Islet of Langerhans (tissue), 1 donor: ENCODE measurements at regions not wholly inside any gene's neighbourhood (a gene's known extent, or its start where the extent isn't known, plus 50 kb on each side); places are given as distances from the start of the nearest gene placed in this dataset.

Experiments used
- FAIRE-seq: peaks from one replicate; lab custom pipeline; 2011; peaks lifted over from hg19 to GRCh38; lab: Jason Lieb, UNC

DNA sequence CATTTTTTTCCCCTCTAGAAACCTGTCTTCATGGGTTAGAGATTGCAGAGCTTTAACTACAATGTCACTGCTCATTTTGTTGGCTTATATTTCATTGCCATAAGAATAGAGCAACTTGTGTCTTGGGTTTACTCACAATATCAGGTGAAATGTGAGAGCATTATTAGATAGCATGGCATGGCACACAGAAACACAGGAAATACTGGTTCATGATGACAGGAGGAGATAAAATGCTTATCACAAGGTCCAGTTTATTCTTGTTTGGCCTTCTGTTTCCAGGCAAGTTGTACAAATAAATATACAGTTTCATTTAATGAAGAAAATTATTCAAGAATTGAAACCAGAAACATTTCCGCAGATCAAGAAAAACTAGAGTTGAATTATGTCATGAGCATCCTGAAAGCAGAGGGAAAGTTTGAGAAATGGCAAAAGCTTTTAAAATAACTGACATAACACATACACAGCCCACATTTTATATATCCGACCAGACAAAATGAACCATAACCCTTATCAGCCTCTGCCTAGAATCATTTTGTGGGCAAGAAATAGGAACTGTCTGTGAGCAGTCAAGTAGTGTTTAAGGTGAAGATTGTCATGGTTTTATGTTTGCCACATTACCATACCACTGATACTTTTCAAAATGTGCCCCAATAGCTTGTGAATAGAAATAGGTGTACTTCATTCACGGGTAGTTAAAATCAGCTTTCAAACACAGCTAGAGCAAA, 297.9 kb upstream of the ARGLU1 start:
- FAIRE-seq: no peak

DNA sequence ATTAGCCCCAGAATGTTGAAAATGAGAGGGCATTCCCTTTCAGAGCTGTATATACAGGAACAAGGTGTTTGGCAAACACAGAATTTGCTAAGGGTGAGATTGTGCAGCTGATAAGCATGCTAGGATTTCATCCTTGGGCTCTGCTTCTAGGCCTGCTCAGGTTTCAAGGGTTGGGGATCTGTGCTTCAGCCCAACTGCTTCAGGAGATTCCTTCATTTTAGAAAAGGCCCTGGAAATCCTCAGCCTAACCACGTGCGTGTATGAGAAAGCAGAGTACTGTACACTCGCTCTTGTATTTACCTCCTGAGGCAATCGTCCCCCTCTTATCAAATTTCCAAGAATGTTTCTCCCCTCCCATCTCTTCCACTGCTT, 291.6 kb upstream of the ARGLU1 start:
- no peak for FAIRE-seq

DNA sequence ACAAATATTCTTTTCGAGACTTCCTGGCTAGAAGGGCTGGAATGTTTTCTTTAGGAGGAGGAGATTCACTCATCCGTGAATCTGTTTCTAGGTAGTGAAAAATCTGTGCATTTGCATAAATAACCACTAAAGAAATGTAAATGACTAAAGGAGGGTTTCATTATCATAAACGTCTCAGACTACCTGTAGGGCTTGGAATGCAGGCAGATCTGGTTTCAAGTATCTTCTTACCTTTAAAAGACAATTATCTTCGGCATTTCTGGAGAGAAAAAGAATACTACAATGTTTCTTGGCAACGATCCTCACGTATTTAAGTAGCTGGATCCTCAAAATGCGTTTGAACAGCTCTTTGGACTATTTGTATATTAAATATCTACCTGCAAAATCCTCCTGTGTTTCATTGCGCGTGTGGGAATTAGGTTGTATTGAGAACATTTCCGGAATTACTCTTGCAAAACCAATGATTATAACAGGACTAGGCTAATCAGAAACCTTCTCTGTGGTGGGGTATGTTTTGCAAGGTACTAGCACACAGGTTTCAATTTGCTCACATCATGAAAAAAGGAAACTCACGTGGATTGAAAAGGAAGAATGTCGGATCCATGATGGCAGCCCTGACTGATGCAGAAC, 291.1 kb upstream of the ARGLU1 start:
- no peak for FAIRE-seq

DNA sequence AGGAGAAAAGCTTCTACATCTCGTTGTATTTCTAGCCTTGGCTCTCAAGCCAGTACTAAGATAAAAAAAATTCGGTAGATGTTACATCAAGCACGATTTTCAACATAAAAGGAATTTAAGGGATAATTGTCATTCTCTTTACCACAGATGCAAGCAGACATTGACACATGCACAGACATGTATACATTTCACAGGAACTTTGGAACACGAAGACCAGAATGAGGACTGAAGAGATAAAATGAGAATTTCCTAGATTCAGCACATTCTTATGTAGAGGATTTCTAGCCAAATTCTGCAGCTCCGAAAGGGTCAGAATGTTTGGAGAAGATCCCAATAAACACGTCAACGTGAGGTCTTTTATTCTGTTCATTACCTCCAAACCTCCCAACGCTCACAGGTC, 284.5 kb upstream of the ARGLU1 start:
- FAIRE-seq: no peak

DNA sequence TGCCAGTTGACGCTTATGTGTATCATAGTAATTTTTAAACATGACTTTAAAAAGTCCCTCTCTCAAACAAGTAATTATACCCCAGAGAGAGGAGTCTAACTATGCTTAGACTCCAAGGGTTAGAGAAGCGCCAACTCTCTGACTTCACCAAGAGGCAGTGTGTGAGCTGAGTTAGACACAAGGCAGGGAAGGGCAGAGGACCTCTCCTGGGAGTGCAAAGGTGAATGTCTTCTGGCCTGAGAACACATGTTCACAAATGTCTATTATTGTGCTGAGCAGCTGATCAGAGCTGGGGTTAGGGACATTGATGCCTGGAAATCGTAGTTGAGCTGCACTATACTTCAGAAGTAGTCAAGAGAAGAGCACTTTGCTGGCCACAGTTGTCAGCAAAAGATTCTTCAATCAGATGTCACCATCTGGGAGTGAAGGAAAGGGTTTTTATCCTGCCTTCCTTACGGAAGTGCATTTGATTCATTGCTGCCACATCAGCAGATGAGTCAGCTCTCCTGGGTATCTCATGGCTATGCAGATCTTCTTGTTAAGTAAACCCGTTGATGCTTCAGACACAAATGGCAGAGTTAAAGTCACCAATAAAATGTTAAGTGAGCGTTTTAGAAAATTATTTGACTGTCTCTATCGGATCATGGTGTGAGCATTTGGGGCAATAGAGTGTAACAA, 283.2 kb upstream of the ARGLU1 start:
- no peak for FAIRE-seq

DNA sequence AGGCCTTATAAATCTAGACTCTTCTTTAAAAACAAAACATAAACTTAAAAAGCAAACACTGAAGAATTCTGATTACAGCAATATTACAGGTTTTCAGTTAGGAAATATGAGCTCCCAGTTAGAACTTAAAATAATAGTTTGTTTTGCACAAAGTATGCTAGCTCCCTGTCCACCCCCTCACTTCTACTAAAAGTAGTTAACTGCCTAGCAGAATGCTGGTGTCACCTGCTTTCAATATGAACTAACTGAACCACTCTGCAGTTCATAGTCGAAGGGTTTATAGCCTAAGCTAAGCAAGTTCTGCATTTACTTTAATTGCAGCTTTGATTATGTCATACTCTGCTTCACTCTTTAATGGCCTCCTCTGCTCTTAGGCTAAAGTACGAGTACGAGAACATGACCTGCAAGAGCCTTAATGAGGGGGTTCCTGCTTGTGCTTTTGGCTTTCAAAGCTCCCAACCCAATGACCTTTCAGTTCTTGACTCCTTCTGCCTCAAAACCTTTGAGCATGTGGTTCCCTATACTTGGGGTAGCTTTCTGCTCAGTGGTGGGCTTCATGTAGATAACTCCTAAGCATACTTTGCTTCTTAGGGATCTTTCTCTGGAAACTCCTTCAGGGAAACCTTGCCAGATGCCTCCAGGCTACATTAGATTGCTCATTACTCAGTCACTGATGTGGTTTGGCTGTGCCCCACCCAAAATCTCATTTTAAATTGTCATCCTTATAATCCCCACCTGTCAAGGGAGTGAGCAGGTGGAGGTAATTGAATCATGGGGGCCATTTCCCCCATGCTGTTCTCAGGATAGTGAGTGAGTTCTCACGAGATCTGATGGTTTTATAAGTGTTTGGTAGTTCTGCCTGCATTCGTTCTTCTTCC, 278.9 kb upstream of the ARGLU1 start:
- no peak for FAIRE-seq

DNA sequence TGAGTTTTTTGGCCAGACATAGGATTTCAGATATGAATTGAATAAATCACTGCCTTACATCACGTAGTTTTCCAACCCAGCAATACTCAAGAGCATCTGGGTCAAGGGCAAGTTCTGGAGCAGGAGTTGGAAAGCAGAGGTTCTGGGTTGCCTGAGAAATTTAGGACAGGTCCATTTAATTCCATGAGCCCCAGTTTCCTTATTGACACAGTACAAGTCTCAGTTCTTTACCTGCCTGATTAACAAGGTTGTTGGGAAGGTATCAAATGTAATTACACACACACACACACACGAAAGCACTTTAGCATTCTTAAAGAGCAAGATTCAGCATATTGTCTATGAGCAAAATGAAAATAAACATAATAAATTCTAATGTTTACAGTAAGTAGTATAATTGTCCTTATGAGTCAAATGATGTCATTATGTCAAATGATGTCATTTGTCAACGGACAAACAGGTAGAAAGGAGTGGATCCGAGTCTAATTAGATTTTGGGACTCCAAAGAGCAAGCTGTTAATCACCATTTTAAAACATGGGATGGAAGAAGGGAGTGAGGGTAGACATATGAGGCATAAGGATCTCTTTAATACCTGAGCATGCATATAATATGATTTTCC, 268.4 kb upstream of the ARGLU1 start:
- no peak for FAIRE-seq

DNA sequence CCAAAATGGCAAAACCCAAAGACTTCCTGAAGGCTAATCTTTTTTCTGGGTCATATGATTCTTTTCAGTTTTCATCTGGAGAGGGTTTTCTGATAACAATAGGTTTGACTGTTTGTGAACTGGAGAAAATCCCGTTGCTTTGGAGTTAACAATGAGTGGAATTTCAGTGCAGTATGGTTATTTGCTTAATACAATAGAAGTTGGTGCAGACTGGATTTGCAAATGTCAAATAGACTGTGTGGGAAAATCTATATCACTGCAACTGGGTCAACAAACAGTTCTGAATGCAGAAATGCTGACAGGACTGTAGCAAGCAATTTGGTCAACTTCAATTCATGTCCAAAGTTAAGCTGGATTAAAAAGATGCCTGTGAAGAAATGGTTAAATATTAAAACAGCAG, 267.5 kb upstream of the ARGLU1 start:
- FAIRE-seq: no peak

DNA sequence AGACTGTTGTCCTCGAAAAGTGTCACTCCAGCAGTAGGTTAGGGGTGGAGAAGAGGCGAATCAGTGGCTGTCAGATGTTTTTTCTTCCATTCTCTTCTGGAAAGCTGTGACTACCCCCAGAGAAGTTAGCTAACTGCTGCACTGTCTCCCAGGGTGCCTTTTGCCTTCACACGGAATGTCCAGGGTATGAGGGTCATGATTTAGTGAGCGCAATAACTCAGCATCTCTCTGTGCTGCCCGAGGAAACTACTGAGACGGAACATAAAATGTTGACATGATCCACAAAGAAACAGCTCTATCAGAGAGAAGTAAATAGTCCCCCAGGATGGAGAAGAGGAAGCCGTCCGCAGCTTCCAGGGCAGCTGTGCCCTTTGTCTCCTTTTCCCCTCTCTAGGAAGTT, 254.0 kb upstream of the ARGLU1 start:
- FAIRE-seq: no peak

DNA sequence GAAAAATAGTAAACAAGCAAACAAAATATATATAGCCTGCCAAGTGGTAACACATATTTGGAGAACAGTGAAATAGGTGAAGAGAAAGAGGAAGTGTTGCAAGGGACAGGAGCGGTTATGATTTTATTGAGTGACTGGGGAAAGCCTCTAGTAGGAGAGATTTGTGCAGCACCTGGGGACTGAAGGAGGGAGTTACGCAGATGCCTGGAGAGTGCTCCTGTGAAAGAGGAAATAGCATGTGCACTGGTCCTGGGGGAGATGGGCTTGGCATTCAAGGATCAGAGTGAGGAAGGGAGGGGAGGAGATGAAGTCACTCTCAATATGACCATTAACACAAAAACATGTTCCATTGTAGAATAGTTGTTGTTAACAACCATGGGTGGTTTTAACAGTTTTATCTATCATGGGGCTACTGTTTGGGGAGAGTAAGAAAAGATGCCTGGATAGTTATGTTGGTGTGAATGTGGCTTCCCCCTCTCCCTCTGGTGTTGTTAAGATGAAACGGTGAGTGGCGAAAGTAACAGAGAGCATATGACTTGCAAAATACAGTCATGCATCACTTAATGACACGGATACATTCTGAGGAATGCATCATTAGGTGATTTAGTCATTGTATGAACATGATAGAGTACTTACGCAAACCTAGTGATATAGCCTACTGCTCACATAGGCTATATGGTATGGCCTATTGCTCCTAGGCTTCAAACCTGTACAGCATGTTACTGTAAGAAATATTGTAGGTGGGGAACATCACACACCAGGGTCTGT, 251.7 kb upstream of the ARGLU1 start:
- no peak for FAIRE-seq

DNA sequence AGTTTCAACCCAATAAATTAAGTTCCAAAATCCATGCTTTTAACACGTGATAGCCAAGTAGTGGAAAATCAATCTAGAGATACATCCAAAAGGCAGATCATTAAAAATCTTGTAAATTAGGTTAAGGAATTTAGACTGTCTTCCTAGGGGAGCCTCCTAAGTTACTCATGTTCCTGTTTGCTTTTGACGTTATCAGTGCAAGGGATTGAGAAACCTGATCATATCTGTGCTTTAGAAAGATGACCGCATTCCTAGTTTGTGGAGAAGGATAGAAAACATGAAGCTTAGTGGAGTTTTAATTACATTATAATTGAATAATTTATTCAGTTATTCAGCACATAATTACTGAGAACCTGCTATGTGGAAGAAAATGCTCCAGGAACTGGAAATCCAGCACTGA, 251.0 kb upstream of the ARGLU1 start:
- FAIRE-seq: no peak

DNA sequence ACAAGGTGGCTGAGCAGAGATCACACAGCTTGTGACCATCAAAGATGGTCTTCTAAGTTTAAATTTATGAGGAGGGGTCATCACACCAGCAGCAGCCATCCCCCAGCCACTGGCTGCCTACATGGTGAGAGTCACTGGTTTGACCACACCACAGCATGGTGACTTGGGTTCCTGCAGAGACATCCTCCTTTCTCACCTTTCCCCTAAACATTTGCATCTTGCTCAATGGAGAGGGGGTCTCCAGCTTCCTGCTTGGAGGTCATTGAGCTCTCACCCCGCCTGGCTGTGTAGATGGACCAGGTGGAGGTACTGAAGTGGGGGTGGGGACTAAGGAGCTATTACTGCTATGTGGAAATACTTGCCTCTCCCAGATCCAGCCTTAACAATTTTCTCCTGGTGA, 247.6 kb upstream of the ARGLU1 start:
- no peak for FAIRE-seq

DNA sequence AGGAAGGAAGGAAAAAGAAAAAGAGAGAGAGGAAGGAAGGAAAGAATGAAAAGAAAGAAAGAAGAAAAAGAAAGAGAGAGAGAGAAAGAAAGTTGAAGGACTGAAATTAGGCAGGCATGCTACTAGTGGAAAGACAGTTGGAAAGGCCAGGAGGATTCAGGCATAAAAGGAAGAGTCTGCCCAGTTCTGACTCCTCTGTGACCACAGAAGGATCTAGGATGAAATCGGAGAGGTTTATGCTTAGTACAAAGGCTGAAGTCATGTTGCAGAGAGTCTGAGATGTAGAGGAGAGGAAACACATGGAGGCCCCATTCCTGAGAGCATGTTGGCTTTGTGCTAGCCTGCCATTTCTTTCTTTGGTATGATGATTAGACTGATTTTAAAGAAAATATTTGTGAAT, 246.5 kb upstream of the ARGLU1 start:
- FAIRE-seq: no peak

DNA sequence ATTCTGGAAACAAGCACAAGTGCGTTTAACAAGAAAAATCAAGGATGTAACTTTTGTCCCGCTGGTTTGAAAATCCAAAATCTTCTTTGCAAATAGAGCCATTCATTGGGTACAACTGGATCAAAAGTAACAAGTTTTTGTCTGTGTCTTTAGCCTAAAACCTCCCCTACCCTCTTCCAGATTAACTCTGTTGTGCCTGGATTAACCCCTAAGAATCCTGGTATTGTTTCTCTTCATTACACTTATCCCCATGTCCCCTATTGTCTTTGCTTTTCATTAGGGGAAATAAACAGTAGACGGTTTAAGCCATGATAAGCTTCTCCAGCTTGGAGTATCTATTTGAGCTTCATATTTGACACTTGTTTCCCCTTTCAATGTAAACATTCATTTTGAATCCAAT, 242.1 kb upstream of the ARGLU1 start:
- no peak for FAIRE-seq

DNA sequence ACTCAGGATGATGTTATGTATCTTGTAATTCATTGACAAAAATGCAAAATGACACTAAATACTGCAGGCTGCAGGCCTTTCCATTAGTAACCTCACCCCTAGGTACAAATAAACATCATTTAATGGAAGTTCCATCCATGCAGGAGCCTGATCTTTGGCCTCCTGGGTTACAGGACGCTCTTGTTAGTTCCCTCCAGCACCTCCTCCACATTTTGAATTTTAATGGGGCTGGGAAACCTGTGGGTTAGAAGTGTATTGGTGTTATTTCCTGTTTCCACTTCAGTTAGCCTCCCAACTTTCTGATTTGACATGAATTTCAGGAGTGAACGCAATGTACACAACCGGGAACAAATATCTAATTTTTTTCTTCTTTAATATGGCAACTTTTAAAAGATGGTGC, 237.1 kb upstream of the ARGLU1 start:
- no peak for FAIRE-seq

DNA sequence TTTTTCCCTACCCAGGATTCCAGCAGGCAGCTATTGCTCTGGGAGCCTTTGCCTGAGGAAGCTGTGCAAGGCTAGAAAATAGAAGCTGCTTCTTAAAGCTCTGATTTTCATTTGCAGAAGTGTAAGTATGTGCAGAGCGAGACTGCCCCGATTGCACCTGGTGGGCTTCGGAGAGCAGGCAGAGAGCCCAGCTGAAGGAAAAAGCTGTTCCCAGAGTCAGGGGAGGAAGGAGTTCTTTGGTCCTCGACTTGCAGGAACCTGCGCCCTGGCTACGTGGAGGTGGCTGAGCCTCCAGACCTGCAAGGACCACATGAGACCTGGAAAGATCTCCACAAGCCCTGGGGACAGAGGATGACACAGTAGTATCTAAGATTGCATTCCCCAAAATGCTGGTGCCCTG, 235.0 kb upstream of the ARGLU1 start:
- no peak for FAIRE-seq

DNA sequence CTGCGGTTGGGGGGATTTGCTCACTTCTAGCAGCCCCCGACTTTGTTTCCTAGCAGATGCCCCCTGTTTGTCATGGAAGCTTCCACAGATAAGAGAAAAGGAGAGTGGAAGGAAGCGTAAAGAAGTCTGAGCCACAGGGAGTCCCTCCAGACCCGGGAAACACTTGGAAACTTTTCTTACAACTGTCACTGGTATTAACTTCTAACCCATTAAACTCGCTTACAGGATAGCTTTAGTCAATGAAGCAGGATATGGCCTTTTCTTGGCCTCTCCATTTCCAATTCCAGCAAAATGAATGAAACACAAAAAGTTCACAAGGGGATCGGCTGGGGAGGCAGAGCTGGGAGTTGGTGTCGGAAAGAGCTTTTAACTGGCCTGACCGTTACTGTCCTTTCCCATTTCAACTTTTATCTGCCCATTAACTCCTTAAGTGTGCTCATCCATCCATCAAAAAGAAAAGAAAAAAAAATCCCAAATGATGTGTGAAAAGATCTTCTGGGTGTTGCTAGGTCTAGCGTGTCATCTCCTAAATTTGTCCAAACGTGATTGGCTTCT, 231.9 kb upstream of the ARGLU1 start:
- FAIRE-seq: no peak

DNA sequence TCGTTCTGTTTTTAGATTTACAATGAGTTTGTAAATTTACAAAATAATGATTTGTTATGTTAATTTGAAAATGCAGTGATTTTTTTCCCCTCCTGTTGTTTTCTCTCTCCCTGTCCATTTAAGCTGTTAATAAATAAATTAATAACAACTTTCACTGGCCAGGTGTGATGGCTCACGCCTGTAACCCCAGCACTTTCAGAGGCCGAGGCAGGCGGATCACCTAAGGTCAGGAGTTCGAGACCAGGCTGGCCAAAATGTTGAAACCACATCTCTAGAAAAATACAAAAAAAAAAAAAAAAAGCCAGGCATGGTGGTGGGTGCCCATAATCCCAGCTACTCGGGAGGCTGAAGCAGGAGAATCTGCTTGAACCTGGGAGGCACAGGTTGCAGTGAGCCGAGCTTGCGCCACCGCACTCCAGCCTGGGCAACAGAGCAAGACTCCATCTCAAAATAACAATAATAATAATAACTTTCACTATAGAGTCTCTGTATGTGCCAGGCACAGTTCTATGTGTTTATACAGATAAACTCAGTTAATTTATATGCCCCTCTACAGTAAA, 229.2 kb upstream of the ARGLU1 start:
- no peak for FAIRE-seq

DNA sequence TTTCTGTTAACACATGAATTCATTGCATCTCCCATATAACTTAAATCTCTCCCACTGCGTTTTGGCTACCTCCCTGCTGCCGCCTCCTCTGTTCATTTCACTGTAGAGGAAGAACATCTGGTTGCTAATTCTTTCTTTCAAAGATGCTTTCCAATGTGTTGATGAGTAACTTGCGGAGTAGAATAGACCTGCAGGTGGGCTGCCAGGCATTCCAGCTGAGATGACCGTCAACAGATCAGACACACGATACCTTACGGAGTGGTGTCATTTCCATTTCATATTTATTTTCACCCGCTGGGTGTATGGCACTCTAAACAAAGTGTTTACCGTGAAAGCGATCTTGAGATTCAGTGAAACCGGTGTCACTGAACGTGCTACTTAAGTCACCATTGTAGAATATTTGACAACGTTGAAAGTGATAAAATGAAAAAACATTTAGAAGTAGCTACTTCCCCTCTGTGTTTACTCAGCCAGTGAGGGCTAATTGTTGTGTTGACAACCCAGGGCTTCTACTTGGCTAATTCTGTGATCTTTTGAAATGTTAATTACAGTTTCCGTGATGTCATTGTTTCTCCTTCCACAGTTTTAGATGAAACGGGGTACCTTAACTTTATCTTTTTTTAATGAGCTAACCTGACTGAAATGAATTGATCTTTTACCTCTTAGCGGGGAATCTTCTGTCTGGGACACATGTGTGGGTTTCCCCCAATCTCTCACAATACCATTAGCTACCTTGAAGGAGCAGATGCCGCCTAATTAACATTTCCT, 228.5 kb upstream of the ARGLU1 start:
- no peak for FAIRE-seq

DNA sequence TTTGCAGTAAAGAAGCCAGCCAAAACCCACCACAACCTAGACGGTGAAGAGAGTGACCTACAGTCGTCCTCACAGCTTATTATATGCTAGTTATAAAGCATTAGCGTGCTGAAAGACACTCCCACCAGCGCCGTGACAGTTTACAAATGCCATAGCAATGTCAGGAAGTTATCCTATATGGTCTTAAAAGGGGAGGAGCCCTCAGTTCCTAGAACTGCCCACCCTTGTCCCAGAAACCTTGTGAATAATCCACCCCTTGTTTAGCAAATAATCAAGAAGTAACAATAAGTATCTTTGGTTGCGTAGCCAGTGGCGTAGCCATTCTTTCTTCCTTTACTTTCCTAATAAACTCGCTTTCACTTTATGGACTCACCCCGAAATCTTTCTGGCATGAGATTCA, 227.9 kb upstream of the ARGLU1 start:
- no peak for FAIRE-seq
